Calu3 (cell line): ENCODE measurements at regions not wholly inside any gene's neighbourhood (a gene's known extent, or its start where the extent isn't known, plus 50 kb on each side); places are given as distances from the start of the nearest gene placed in this dataset.

Source experiments
- BruUV-seq: library from RNA; stranded (reverse); fragments of 400-500 nt; replicated peaks from 2 replicates; lab custom pipeline; 2021; lab: Mats Ljungman, UMichigan
- CTCF ChIA-PET: fragments of 300-600 bp; sonication (Branson Sonifier 250); formaldehyde crosslinking; loops from one replicate; lab custom pipeline; 2022; ENCODE audit warnings: antibody characterized with exemption; lab: Charles Lee
- DNase-seq: peaks from one replicate; pipeline ENCODE4 v3.0.0; 2022
- H3K27ac Mint-ChIP-seq: one replicate; pipeline ENCODE4 v1.8.0; 2022; ENCODE audit warnings: mixed read lengths; ENCODE audit not compliant: unreplicated experiment
- H3K27me3 Mint-ChIP-seq: one replicate; pipeline ENCODE4 v1.8.0; 2022; ENCODE audit warnings: mixed read lengths; ENCODE audit not compliant: unreplicated experiment
- H3K36me3 Mint-ChIP-seq: one replicate; pipeline ENCODE4 v1.8.0; 2022; ENCODE audit warnings: mild to moderate bottlenecking, moderate library complexity, mixed read lengths; ENCODE audit not compliant: insufficient read depth, unreplicated experiment
- H3K4me1 Mint-ChIP-seq: one replicate; pipeline ENCODE4 v1.8.0; 2022; ENCODE audit warnings: mild to moderate bottlenecking, low read depth, mixed read lengths; ENCODE audit not compliant: unreplicated experiment
- H3K4me3 Mint-ChIP-seq: one replicate; pipeline ENCODE4 v1.8.0; 2022; ENCODE audit warnings: mild to moderate bottlenecking, low read depth, moderate library complexity, mixed read lengths; ENCODE audit not compliant: unreplicated experiment
- H3K9me3 Mint-ChIP-seq: one replicate; pipeline ENCODE4 v1.8.0; 2022; ENCODE audit warnings: low read depth, mixed read lengths; ENCODE audit not compliant: unreplicated experiment
- CTCF ChIP-seq: fragments of 200-600 bp; IDR thresholded peaks from one replicate; pipeline ENCODE4 v1.8.0; 2022; ENCODE audit warnings: antibody characterized with exemption; ENCODE audit not compliant: unreplicated experiment
- intact Hi-C: fragments of 100-400 bp; cut with micrococcal nuclease; formaldehyde crosslinking; loops from one replicate; pipeline ENCODE4 v1.10.0; 2022; ENCODE audit not compliant: unreplicated experiment

- no TSS peak for BruUV-seq
- H3K27ac Mint-ChIP-seq: no peak overlapping the region
- no peak for TF ChIP-seq CTCF
- H3K27me3 Mint-ChIP-seq: no peaks in the 10 kb centered on the region
- intact Hi-C loops: no loop called here
- H3K4me3 Mint-ChIP-seq: no peak overlapping the region
- no peaks in the 10 kb centered on the region for H3K4me1 Mint-ChIP-seq
- no peaks in the 10 kb centered on the region for H3K36me3 Mint-ChIP-seq
- DNase-seq: no peak
- no peaks in the 10 kb centered on the region for H3K9me3 Mint-ChIP-seq
- CTCF ChIA-PET: interaction anchor here (1.0 to 1.1 kb wide), 2 partner anchors 14 kb away, joined by 3 to 4 read pairs; no protein-coding TSS in a partner anchor
These were observed 139.3 kb downstream of the CD164 start for GRCh38 chr6:109242925-109243324.

- BruUV-seq: no TSS peak
- H3K27ac Mint-ChIP-seq: no peak overlapping the region
- no peak for TF ChIP-seq CTCF
- peaks cover 4% of the 10 kb centered on the region for H3K4me1 Mint-ChIP-seq
- no peaks in the 10 kb centered on the region for H3K9me3 Mint-ChIP-seq
- H3K27me3 Mint-ChIP-seq: no peaks in the 10 kb centered on the region
- no peak overlapping the region for H3K4me3 Mint-ChIP-seq
- no peaks in the 10 kb centered on the region for H3K36me3 Mint-ChIP-seq
- no peak for DNase-seq
- intact Hi-C loops: no loop called here
- CTCF ChIA-PET: no interaction called here
These were observed 140.2 kb downstream of the CD164 start for GRCh38 chr6:109242029-109242428.

- Mint-ChIP-seq H3K36me3 (no peaks in the 10 kb centered on the region), H3K4me3 (no peak overlapping the region), H3K4me1 (peaks cover 9% of the 10 kb centered on the region), H3K27ac (no peak overlapping the region), H3K9me3 (no peaks in the 10 kb centered on the region), H3K27me3 (no peaks in the 10 kb centered on the region)
- no peak for DNase-seq
- CTCF ChIA-PET: interaction anchor here (1.7 kb wide), 1 partner anchor 12 kb away, joined by 4 read pairs; no protein-coding TSS in a partner anchor
- no peak for TF ChIP-seq CTCF
- no TSS peak for BruUV-seq
- intact Hi-C loops: no loop called here
These were observed 141.1 kb downstream of the CD164 start for GRCh38 chr6:109241199-109241598.

- CTCF ChIA-PET: interaction anchor here (1.7 kb wide), 1 partner anchor 12 kb away, joined by 4 read pairs; no protein-coding TSS in a partner anchor
- no peak overlapping the region for H3K27ac Mint-ChIP-seq
These were observed 141.7 kb downstream of the CD164 start for GRCh38 chr6:109240370-109241084.

More at GRCh38 chr6:109240370-109241084, 141.7 kb downstream of the CD164 start:
- no TSS peak for BruUV-seq
- intact Hi-C loops: no loop called here
- Mint-ChIP-seq H3K27me3 (no peaks in the 10 kb centered on the region), H3K4me1 (peaks cover 9% of the 10 kb centered on the region), H3K36me3 (no peaks in the 10 kb centered on the region), H3K9me3 (no peaks in the 10 kb centered on the region), H3K4me3 (no peak overlapping the region)
- no peak for DNase-seq
- no peak for TF ChIP-seq CTCF
